Keratinocyte (primary cell): ENCODE measurements at regions not wholly inside any gene's neighbourhood (a gene's known extent, or its start where the extent isn't known, plus 50 kb on each side); places are given as distances from the start of the nearest gene placed in this dataset.

ENCODE experiments used
- DNase-seq: peaks from one replicate; pipeline ENCODE4 v3.0.0-alpha.2; 2011; ENCODE audit warnings: low read depth, missing footprints, low spot score
- FAIRE-seq: peaks from 2 replicates; lab custom pipeline; 2011; peaks lifted over from hg19 to GRCh38; lab: Jason Lieb, UNC
- H2AFZ ChIP-seq: 2 replicates; pipeline ENCODE4 v1.6.0; 2012; ENCODE audit warnings: low read length, control low read depth, inconsistent platforms; ENCODE audit not compliant: control insufficient read depth
- H3K27ac ChIP-seq: 2 replicates; pipeline ENCODE4 v1.5.1; 2011; ENCODE audit warnings: low read length; ENCODE audit not compliant: control insufficient read depth, insufficient read depth
- H3K27me3 ChIP-seq: 3 replicates; pipeline ENCODE4 v1.6.0; 2011; ENCODE audit warnings: low read length; ENCODE audit not compliant: control insufficient read depth, insufficient read depth; ENCODE audit errors: extremely low read depth
- H3K36me3 ChIP-seq, 2 experiments: 2 replicates in 1 of 2; 3 replicates in 1 of 2; pipeline ENCODE4 v1.5.1; 2011; ENCODE audit warnings: low read length in 2 of 2, mild to moderate bottlenecking in 1 of 2; ENCODE audit not compliant: control insufficient read depth in 2 of 2, insufficient read depth in 2 of 2; ENCODE audit errors: extremely low read depth in 1 of 2
- H3K4me1 ChIP-seq: 3 replicates; pipeline ENCODE4 v1.5.1; 2011; ENCODE audit warnings: low read length; ENCODE audit not compliant: control insufficient read depth, insufficient read depth; ENCODE audit errors: extremely low read depth
- H3K4me2 ChIP-seq: 3 replicates; pipeline ENCODE4 v1.6.0; 2011; ENCODE audit warnings: low read depth, low read length; ENCODE audit not compliant: control insufficient read depth, insufficient read depth; ENCODE audit errors: extremely low read depth
- H3K4me3 ChIP-seq, 3 experiments: fragments of 200-600 bp in 1 of 3; sonication (generic) in 1 of 3; 2 replicates in 2 of 3; 3 replicates in 1 of 3; pipeline ENCODE4 v1.5.1; 2011 to 2016; ENCODE audit warnings: low read length in 3 of 3, mild to moderate bottlenecking in 3 of 3, control low read depth in 2 of 3, inconsistent platforms in 1 of 3, low read depth in 1 of 3, mixed read lengths in 1 of 3, mixed run types in 1 of 3, moderate library complexity in 1 of 3; ENCODE audit not compliant: control insufficient read depth in 2 of 3, insufficient read depth in 2 of 3; ENCODE audit errors: extremely low read depth in 1 of 3
- H3K79me2 ChIP-seq: 2 replicates; pipeline ENCODE4 v1.6.0; 2012; ENCODE audit warnings: low read length; ENCODE audit not compliant: control insufficient read depth, insufficient read depth
- H3K9ac ChIP-seq: 3 replicates; pipeline ENCODE4 v1.6.0; 2011; ENCODE audit warnings: low read length; ENCODE audit not compliant: control insufficient read depth, insufficient read depth; ENCODE audit errors: extremely low read depth
- H3K9me1 ChIP-seq: 3 replicates; pipeline ENCODE4 v1.6.0; 2011; ENCODE audit warnings: low read length; ENCODE audit not compliant: control insufficient read depth, insufficient read depth; ENCODE audit errors: extremely low read depth
- H3K9me3 ChIP-seq: 2 replicates; pipeline ENCODE4 v1.5.1; 2012; ENCODE audit warnings: low read depth, low read length; ENCODE audit not compliant: control insufficient read depth
- H4K20me1 ChIP-seq: 3 replicates; pipeline ENCODE4 v1.6.0; 2011; ENCODE audit warnings: low read length; ENCODE audit not compliant: control insufficient read depth, insufficient read depth; ENCODE audit errors: extremely low read depth
- CTCF ChIP-seq, 3 experiments: IDR thresholded peaks in 1 of 3; conservative IDR thresholded peaks in 1 of 3; optimal IDR thresholded peaks in 1 of 3; 2 replicates in 2 of 3; 3 replicates in 1 of 3; pipeline versions ENCODE3 to v1.5.1; 2011; ENCODE audit warnings: low read length in 3 of 3, mild to moderate bottlenecking in 3 of 3, moderate library complexity in 2 of 3, control low read depth in 1 of 3, inconsistent platforms in 1 of 3; ENCODE audit not compliant: insufficient read depth in 2 of 3; ENCODE audit errors: extremely low read depth in 1 of 3
- EZH2 ChIP-seq: IDR thresholded peaks from one replicate; pipeline ENCODE4 v1.6.1; 2012; ENCODE audit warnings: inconsistent platforms, mild to moderate bottlenecking, low read length, moderate library complexity
- dilution Hi-C: fragments of 300-500 bp; cut with MboI; formaldehyde crosslinking; loops from one replicate; pipeline ENCODE4 v1.7.0; 2020; ENCODE audit warnings: low sequenced_read_pairs; ENCODE audit not compliant: extremely low pct_ligation_motif_present

GRCh38 chr19:28221736-28222135 is 991.2 kb downstream of the UQCRFS1 start:
- H3K79me2 ChIP-seq = no peaks in the 10 kb centered on the region
- DNase-seq (no peak), FAIRE-seq (no peak)
- no peak overlapping the region for H3K27ac ChIP-seq
- no peaks in the 10 kb centered on the region for H3K27me3 ChIP-seq
- H2AFZ ChIP-seq = no peak overlapping the region
- H3K9ac ChIP-seq = no peak overlapping the region
- dilution Hi-C loops = no loop called here
- H3K4me1 ChIP-seq = no peaks in the 10 kb centered on the region
- TF ChIP-seq CTCF (optimal IDR thresholded peaks at IDR 0.05 in 1 of 3, IDR thresholded peaks at IDR 0.05 in 1 of 3, conservative IDR thresholded peaks at IDR 0.05 in 1 of 3; ENCODE audit: extremely low read depth in 1 of 3, insufficient read depth in 2 of 3, low read length in 3 of 3) (no peak), EZH2 (no peak)
- no peaks in the 10 kb centered on the region for H4K20me1 ChIP-seq
- no peak overlapping the region for H3K4me3 ChIP-seq
- no peaks in the 10 kb centered on the region for H3K36me3 ChIP-seq
- no peaks in the 10 kb centered on the region for H3K9me1 ChIP-seq
- H3K4me2 ChIP-seq = no peak overlapping the region
- H3K9me3 ChIP-seq = peaks cover 3% of the 10 kb centered on the region

GRCh38 chr19:28218728-28219127 is 994.2 kb downstream of the UQCRFS1 start:
- TF ChIP-seq EZH2 = no peak
- TF ChIP-seq CTCF (optimal IDR thresholded peaks at IDR 0.05 in 1 of 3, IDR thresholded peaks at IDR 0.05 in 1 of 3, conservative IDR thresholded peaks at IDR 0.05 in 1 of 3; ENCODE audit: extremely low read depth in 1 of 3, insufficient read depth in 2 of 3, low read length in 3 of 3) = no peak
- dilution Hi-C loops = no loop called here
- H3K79me2 ChIP-seq = no peaks in the 10 kb centered on the region

More at GRCh38 chr19:28218728-28219127, 994.2 kb downstream of the UQCRFS1 start:
- Histone ChIP-seq H3K27me3 (no peaks in the 10 kb centered on the region), H3K4me1 (no peaks in the 10 kb centered on the region), H2AFZ (no peak overlapping the region), H3K9me3 (peaks cover 2% of the 10 kb centered on the region), H3K4me3 (no peak overlapping the region), H3K9ac (no peak overlapping the region), H4K20me1 (no peaks in the 10 kb centered on the region), H3K4me2 (no peak overlapping the region), H3K9me1 (no peaks in the 10 kb centered on the region), H3K36me3 (no peaks in the 10 kb centered on the region), H3K27ac (no peak overlapping the region)
- FAIRE-seq (no peak), DNase-seq (no peak)
